ENCODE measurements at regions not wholly inside any gene's neighbourhood (a gene's known extent, or its start where the extent isn't known, plus 50 kb on each side); places are given as distances from the start of the nearest gene placed in this dataset.

DNA sequence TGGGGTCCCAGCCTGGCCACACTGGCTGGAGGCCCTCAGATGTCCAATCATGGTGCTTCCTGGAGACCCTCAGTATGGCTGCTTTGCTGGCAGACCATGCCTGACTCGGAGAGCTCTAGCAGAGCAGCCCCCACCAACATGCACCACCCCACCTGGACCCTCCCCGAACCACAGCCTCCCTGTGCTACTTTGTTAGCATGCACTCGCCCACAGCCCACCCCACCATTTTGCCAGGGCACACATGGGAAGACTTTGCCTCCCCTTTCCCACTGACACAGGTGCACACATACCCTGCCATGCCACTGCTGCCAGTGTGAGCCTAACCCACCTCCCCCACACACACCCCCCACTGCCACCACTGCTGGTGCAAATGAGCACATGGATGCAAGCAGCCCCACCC, 497.5 kb upstream of the PBX1 start:
- H3K4me1 ChIP-seq: no peaks in the 10 kb centered on the region
- H3K9me3 ChIP-seq: no peaks in the 10 kb centered on the region
- intact Hi-C loops (cut with DNase I; ENCODE audit: low total_unique reads): no loop called here
- H3K4me3 ChIP-seq: no peak overlapping the region
- H3K36me3 ChIP-seq (ENCODE audit: low read depth, missing control alignments): no peaks in the 10 kb centered on the region
- no peak for TF ChIP-seq POLR2A (IDR thresholded peaks at IDR 0.05)
- TF ChIP-seq, protein P1, sequence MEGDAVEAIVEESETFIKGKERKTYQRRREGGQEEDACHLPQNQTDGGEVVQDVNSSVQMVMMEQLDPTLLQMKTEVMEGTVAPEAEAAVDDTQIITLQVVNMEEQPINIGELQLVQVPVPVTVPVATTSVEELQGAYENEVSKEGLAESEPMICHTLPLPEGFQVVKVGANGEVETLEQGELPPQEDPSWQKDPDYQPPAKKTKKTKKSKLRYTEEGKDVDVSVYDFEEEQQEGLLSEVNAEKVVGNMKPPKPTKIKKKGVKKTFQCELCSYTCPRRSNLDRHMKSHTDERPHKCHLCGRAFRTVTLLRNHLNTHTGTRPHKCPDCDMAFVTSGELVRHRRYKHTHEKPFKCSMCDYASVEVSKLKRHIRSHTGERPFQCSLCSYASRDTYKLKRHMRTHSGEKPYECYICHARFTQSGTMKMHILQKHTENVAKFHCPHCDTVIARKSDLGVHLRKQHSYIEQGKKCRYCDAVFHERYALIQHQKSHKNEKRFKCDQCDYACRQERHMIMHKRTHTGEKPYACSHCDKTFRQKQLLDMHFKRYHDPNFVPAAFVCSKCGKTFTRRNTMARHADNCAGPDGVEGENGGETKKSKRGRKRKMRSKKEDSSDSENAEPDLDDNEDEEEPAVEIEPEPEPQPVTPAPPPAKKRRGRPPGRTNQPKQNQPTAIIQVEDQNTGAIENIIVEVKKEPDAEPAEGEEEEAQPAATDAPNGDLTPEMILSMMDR (IDR thresholded peaks at IDR 0.05): no peak
- no peaks in the 10 kb centered on the region for H3K27me3 ChIP-seq
- DNase-seq: no peak
- H3K27ac ChIP-seq: no peak overlapping the region
- WGBS, 2 donors: 93 to 100% methylated on average over 2 to 3 of the region's 3 CpGs

DNA sequence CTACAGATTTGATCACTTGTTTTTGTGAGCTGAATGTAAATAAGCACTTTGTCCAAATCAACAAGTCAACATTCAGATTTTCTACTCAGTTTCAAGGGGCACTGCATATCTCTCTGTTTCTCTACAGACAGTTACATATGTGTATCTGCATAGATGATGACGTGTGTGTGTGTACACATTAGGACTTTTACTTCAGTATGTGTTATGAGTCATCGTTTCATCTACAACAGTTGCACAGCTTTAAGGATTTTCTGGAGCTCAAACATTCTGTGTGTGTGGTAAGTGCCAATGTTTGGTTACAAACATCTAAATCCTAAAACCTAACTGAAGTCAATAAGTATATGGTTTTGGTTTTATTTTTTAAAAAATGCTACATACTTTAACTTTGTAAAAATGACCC, 494.5 kb upstream of the PBX1 start:
- Histone ChIP-seq H3K4me1 (no peaks in the 10 kb centered on the region), H3K36me3 (ENCODE audit: low read depth, missing control alignments) (no peaks in the 10 kb centered on the region), H3K27me3 (no peaks in the 10 kb centered on the region), H3K27ac (no peak overlapping the region), H3K4me3 (no peak overlapping the region), H3K9me3 (no peaks in the 10 kb centered on the region)
- 65 to 75% methylated on average over 2 of the region's 2 CpGs for WGBS, 2 donors
- TF ChIP-seq, protein P1 (IDR thresholded peaks at IDR 0.05): no peak
- no peak for TF ChIP-seq POLR2A (IDR thresholded peaks at IDR 0.05)
- DNase-seq: no peak
- intact Hi-C loops (cut with DNase I; ENCODE audit: low total_unique reads): no loop called here

DNA sequence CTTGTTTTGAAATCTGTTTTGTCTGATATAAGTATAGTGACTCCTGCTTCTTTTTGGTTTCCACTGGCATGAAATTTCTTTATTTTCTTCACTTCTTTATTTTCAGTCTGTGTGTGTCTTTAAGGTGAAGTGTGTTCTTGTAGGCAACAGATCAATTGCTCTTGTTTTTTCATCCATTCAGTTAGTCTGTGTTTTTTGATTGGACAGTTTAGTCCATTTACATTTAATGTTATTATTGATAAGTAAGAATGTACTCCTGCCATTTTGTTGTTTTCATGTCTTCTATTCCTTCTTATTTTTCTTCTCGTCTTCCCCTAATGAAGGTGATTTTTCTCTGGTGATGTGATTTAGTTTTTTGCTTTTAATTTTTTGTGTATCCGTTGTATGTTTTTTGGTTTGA, 487.7 kb upstream of the PBX1 start:
- Histone ChIP-seq H3K27ac (no peak overlapping the region), H3K4me3 (no peak overlapping the region), H3K4me1 (no peaks in the 10 kb centered on the region), H3K36me3 (ENCODE audit: low read depth, missing control alignments) (no peaks in the 10 kb centered on the region), H3K9me3 (no peaks in the 10 kb centered on the region), H3K27me3 (no peaks in the 10 kb centered on the region)
- no peak for DNase-seq
- TF ChIP-seq, protein P1 (IDR thresholded peaks at IDR 0.05): no peak
- no peak for TF ChIP-seq POLR2A (IDR thresholded peaks at IDR 0.05)
- intact Hi-C loops (cut with DNase I; ENCODE audit: low total_unique reads): no loop called here
- 81 to 93% methylated on average over 2 of the region's 2 CpGs for WGBS, 2 donors

DNA sequence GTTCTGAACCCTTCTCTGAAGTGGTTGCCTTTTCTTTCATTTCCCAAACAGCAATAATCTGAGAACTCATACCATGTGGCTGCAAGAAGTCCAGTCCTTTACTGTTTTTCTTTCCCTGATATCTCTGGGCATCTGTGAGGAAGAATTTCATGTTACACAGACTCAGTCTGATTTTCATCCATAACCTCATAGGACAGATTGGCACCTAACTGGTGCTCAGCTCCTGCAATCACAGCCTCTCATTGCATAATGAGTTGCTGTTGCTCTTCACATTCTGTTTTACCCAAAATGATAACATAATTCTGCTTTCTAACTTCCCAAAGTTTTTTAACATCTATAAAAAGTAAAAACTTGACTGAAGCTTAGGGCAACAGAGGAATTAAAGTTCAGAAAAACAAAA, 472.2 kb upstream of the PBX1 start:
- TF ChIP-seq POLR2A (IDR thresholded peaks at IDR 0.05): no peak
- TF ChIP-seq, protein P1 (IDR thresholded peaks at IDR 0.05): no peak
- no peaks in the 10 kb centered on the region for H3K27me3 ChIP-seq
- H3K4me3 ChIP-seq: no peak overlapping the region
- intact Hi-C loops (cut with DNase I; ENCODE audit: low total_unique reads): no loop called here
- no peaks in the 10 kb centered on the region for H3K36me3 ChIP-seq (ENCODE audit: low read depth, missing control alignments)
- no peak overlapping the region for H3K27ac ChIP-seq
- DNase-seq: no peak
- H3K9me3 ChIP-seq: no peaks in the 10 kb centered on the region
- H3K4me1 ChIP-seq: no peaks in the 10 kb centered on the region

DNA sequence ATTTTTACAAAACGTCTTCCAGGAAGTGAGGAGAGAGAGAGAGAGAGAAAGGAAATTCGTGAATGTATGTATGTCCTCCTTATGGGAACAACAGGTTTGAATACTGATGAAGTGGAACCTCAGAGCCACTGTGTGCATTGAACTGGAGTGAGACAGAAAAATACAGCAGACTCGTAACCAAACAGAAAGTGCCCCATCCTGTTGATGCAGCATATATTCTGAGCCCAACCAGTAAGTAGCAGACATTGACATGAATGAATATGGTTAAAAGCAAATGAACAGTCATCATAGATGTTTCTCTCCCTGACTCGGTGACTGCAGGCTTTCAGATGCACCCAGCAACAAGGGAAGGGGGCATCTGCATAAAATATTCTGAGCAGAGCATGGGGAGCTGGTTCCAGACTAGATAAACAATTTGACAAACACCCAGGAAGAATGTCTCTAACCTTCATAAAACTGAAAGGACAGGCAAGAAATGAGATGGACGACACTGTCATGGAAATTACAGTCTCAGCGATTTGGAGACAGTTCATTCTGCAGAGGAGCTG, 471.0 kb upstream of the PBX1 start:
- intact Hi-C loops (cut with DNase I; ENCODE audit: low total_unique reads): no loop called here
- TF ChIP-seq, protein P1 (IDR thresholded peaks at IDR 0.05): no peak
- TF ChIP-seq POLR2A (IDR thresholded peaks at IDR 0.05): no peak
- H3K27ac ChIP-seq: no peak overlapping the region
- no peaks in the 10 kb centered on the region for H3K9me3 ChIP-seq
- WGBS, 2 donors: 55 to 61% methylated on average over 6 of the region's 6 CpGs
- H3K4me1 ChIP-seq: no peaks in the 10 kb centered on the region
- H3K4me3 ChIP-seq: no peak overlapping the region
- no peak for DNase-seq
- H3K36me3 ChIP-seq (ENCODE audit: low read depth, missing control alignments): no peaks in the 10 kb centered on the region
- H3K27me3 ChIP-seq: no peaks in the 10 kb centered on the region

Data from testis (tissue), 2 donors.